ENCODE measurements at regions not wholly inside any gene's neighbourhood (a gene's known extent, or its start where the extent isn't known, plus 50 kb on each side); places are given as distances from the start of the nearest gene placed in this dataset.

DNA sequence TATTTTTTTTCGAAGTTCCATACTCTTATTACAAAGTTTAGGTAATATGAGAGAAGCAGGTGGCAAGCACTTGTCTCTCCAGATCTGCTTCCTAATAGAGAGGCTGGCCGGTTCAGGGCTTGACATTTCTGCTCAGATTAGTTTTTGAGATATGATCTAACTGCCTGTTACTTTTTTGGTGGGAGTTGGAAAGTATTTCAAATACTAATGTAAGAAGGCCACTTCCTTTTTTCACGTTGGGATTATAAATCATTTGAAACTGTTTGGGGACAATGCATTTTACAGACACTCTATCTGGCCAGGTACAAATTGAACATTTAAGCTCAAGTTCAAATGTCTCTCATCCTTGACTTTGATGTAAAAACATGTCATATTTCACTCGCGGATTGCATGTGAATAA lies 222.1 kb upstream of the SULF2 start:
- H3K27me3 ChIP-seq: peaks cover 0 to 20% (median 0%) of the 10 kb centered on the region in 11 experiments; a peak in 4 of 22 replicates
- H3K9ac ChIP-seq: peak overlapping the region in 8 of 11 experiments; percentile 38 to 86 (median 72); a peak in 9 of 22 replicates
- peak overlapping the region in 8 of 11 experiments; percentile 84 to 97 (median 92); a peak in 15 of 22 replicates for H3K27ac ChIP-seq
- H3K4me1 ChIP-seq: peaks cover 52 to 62% (median 56%) of the 10 kb centered on the region in 10 experiments
- H3K4me2 ChIP-seq: peak overlapping the region; percentile 70 to 91 (median 80)
- TF ChIP-seq Cebpa-rat (IDR thresholded peaks at IDR 0.05): no peak
- no peaks in the 10 kb centered on the region for H4K20me1 ChIP-seq
- peaks cover 0 to 16% (median 0%) of the 10 kb centered on the region in 11 experiments; a peak in 5 of 22 replicates for H3K36me3 ChIP-seq
- H3K4me3 ChIP-seq: no peak overlapping the region
- H3K9me3 ChIP-seq (replicated peaks in 1 of 11): peaks cover 39 to 87% (median 54%) of the 10 kb centered on the region in 11 experiments

DNA sequence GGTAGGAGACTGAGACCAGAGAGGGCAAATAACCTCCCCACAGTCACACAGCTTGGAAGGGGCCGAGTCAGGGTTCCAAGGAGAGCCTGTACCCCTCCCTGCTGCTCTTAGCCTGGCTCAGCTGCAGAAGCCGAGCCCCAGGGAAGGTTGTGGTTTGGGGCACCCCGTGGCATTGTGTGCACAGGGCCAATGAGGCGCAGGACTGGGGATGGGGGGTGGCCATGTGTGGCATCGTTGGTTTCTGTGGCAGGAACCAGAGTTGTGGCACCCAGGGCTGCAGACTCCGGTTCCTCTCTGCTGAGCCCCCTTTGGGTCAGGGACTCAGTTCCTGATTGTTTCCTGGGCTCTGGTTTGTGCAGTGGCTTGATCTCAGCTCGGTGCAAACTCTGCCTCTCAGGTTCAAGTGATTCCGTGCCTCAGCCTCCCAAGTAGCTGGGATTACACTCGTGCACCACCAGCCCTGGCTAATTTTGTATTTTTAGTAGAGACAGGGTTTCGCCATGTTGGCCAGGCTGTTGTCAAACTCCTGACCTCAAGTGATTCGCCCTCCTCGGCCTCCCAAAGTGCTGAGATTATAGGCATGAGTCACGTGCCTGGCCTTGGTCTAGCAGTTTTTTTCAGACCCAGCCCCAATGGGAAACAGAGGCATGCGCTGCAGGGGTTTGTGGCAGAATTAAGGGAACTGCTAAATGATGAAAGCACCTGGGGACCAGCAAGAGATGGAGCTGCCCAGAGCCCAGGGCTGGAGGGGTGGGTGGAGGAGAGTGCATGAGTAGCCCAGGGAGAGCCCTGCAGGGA lies 221.0 kb upstream of the SULF2 start:
- Histone ChIP-seq H3K9ac (peak overlapping the region in 9 of 11 experiments; percentile 37 to 86 (median 66); a peak in 14 of 22 replicates), H3K36me3 (peaks cover 0 to 18% (median 0%) of the 10 kb centered on the region in 11 experiments; a peak in 6 of 22 replicates), H3K27ac (peak overlapping the region in 10 of 11 experiments; percentile 67 to 97 (median 91); a peak in 19 of 22 replicates), H3K4me3 (peak overlapping the region in 5 of 10 experiments; percentile 4 to 24 (median 13); a peak in 2 of 20 replicates), H3K27me3 (peaks cover 0 to 20% (median 0%) of the 10 kb centered on the region in 11 experiments; a peak in 4 of 22 replicates), H4K20me1 (no peaks in the 10 kb centered on the region), H3K9me3 (replicated peaks in 1 of 11) (peaks cover 35 to 87% (median 52%) of the 10 kb centered on the region in 11 experiments), H3K4me1 (peaks cover 63 to 73% (median 66%) of the 10 kb centered on the region in 10 experiments), H3K4me2 (peak overlapping the region; percentile 70 to 91 (median 80))
- peak in 2 of 11 experiments; percentile 20 to 32; a peak in 1 of 22 replicates for TF ChIP-seq Cebpa-rat (IDR thresholded peaks at IDR 0.05)

DNA sequence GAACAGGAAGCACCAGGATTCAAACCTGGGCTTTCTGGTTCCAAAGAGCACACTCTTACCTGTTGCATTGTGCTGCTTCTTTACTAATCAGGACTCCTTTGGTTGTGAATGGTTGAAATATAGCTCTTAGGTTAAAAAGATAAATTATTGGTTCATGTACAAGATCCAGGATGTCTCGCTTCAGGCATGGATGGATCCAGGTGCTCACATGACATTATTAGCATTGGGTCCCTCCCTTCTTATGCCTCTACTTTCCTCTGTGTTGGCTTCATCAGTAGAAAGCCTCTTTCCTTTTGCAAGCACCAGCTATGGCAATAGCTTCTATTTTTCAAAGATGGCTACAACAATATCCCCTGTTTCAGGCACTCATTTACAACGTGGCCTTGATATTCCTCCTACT lies 217.7 kb upstream of the SULF2 start:
- Histone ChIP-seq H3K4me3 (peak overlapping the region in 7 of 10 experiments; percentile 6 to 37 (median 20); a peak in 8 of 20 replicates), H3K27ac (peak overlapping the region in 10 of 11 experiments; percentile 67 to 97 (median 91); a peak in 21 of 22 replicates), H3K27me3 (peaks cover 0 to 20% (median 0%) of the 10 kb centered on the region in 11 experiments; a peak in 4 of 22 replicates), H3K9ac (peak overlapping the region in 10 of 11 experiments; percentile 45 to 86 (median 78); a peak in 20 of 22 replicates), H3K4me1 (peaks cover 63 to 93% (median 86%) of the 10 kb centered on the region in 10 experiments), H4K20me1 (no peaks in the 10 kb centered on the region), H3K4me2 (peak overlapping the region; percentile 70 to 91 (median 80)), H3K9me3 (replicated peaks in 1 of 11) (peaks cover 7 to 86% (median 33%) of the 10 kb centered on the region in 11 experiments), H3K36me3 (peaks cover 0 to 11% (median 0%) of the 10 kb centered on the region in 11 experiments; a peak in 3 of 22 replicates)
- TF ChIP-seq Cebpa-rat (IDR thresholded peaks at IDR 0.05): no peak

DNA sequence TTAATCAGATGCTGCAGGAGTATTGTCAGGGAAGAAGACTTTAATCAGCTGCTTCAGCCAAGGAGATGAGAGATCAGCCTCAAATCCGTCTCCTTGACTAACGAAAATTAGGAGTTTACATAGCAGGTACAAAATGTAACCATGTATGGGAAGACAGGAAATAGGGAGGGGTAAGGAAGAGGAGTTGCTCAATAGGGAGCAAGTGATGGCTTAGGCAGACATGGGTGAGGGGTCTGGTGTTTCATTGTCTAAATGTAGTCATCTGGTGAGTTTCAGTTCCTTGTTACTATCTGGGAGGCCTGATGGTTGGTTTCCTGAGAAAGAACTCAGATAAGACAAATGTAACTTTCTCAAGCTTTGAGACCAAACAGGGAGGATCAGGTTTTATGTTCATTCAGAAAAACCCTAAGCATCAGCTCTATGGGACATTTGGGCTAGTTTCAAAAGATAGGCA lies 217.3 kb upstream of the SULF2 start:
- Histone ChIP-seq H3K36me3 (peaks cover 0 to 9% (median 0%) of the 10 kb centered on the region in 11 experiments; a peak in 2 of 22 replicates), H3K27ac (peak overlapping the region in 10 of 11 experiments; percentile 67 to 97 (median 91); a peak in 21 of 22 replicates), H3K9ac (peak overlapping the region in 10 of 11 experiments; percentile 45 to 86 (median 78); a peak in 20 of 22 replicates), H3K9me3 (replicated peaks in 1 of 11) (peaks cover 3 to 85% (median 28%) of the 10 kb centered on the region in 11 experiments; a peak in 21 of 22 replicates), H3K4me2 (peak overlapping the region; percentile 70 to 91 (median 80)), H4K20me1 (no peaks in the 10 kb centered on the region), H3K27me3 (peaks cover 0 to 20% (median 0%) of the 10 kb centered on the region in 11 experiments; a peak in 3 of 22 replicates), H3K4me1 (peaks cover 62 to 93% (median 87%) of the 10 kb centered on the region in 10 experiments), H3K4me3 (peak overlapping the region in 6 of 10 experiments; percentile 8 to 37 (median 20); a peak in 8 of 20 replicates)
- TF ChIP-seq Cebpa-rat (IDR thresholded peaks at IDR 0.05): peak; percentile 22 to 99 (median 98); a peak in 19 of 22 replicates

DNA sequence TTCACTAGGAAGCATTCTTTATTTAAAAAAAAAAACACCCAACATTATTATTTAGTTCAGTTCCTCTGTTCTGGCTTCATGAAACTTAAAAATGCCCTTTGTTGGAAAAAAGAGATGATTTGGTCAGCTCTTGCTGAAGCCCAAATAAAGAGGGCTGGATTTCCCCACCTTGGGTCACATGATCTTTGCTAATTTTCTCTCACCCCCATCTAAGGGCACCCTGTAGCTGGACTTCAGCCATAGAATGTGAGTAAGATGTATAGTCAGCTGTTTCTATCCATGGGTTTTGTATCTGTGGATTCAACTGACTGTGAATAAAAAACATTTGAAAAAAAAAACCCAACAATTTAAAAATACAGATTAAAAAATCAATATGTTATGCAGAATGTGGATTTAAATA lies 213.9 kb upstream of the SULF2 start:
- H4K20me1 ChIP-seq: no peaks in the 10 kb centered on the region
- peaks cover 0 to 9% (median 0%) of the 10 kb centered on the region in 11 experiments; a peak in 2 of 22 replicates for H3K36me3 ChIP-seq
- peaks cover 28 to 65% (median 59%) of the 10 kb centered on the region in 10 experiments for H3K4me1 ChIP-seq
- H3K9ac ChIP-seq: peak overlapping the region in 3 of 11 experiments; percentile 49 to 59 (median 50); a peak in 4 of 22 replicates
- peak overlapping the region in 10 of 11 experiments; percentile 49 to 93 (median 70); a peak in 19 of 22 replicates for H3K27ac ChIP-seq
- H3K27me3 ChIP-seq: 0 out of 22 replicates have a peak, but pooled peaks cover 0 to 2% (median 0%) of the 10 kb centered on the region in 11 experiments
- H3K9me3 ChIP-seq (replicated peaks in 1 of 11): peaks cover 8 to 91% (median 33%) of the 10 kb centered on the region in 11 experiments; a peak in 21 of 22 replicates
- H3K4me3 ChIP-seq: peak overlapping the region in 1 of 10 experiments; percentile 34; a peak in 2 of 20 replicates
- peak overlapping the region; percentile 17 to 92 (median 66); a peak in 21 of 22 replicates for H3K4me2 ChIP-seq
- TF ChIP-seq Cebpa-rat (IDR thresholded peaks at IDR 0.05): no peak

DNA sequence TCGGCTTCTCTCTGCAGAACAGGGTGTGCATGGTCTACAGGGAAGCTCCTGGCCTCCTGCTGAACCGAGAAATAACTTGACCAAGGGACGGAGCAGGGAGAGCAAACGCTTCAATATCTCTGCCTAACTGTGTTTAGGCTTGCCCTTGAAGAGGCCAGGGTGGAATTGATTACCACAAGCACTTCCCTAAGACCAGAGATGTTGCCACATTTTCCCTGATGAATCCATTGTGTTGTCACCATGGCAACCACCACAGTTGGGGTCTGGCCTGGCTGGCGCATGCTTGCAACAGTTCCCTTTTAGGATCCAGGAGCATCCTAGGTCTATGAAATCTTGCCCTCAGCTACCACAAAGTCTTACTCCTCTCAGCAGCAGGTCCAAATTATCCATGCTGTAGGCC lies 213.5 kb upstream of the SULF2 start:
- peak in 10 of 11 experiments; percentile 18 to 90 (median 80); a peak in 17 of 22 replicates for TF ChIP-seq Cebpa-rat (IDR thresholded peaks at IDR 0.05)
- H3K4me3 ChIP-seq: peak overlapping the region in 2 of 10 experiments; percentile 22 to 34; a peak in 3 of 20 replicates
- H3K4me2 ChIP-seq: peak overlapping the region; percentile 17 to 92 (median 66); a peak in 21 of 22 replicates
- peaks cover 11 to 91% (median 33%) of the 10 kb centered on the region in 11 experiments; a peak in 21 of 22 replicates for H3K9me3 ChIP-seq (replicated peaks in 1 of 11)
- no peaks in the 10 kb centered on the region for H3K27me3 ChIP-seq
- peaks cover 0 to 9% (median 0%) of the 10 kb centered on the region in 11 experiments; a peak in 2 of 22 replicates for H3K36me3 ChIP-seq
- peak overlapping the region in 5 of 11 experiments; percentile 25 to 59 (median 51); a peak in 6 of 22 replicates for H3K9ac ChIP-seq
- H3K27ac ChIP-seq: peak overlapping the region in 10 of 11 experiments; percentile 49 to 93 (median 70); a peak in 19 of 22 replicates
- peaks cover 24 to 61% (median 54%) of the 10 kb centered on the region in 10 experiments for H3K4me1 ChIP-seq
- H4K20me1 ChIP-seq: no peaks in the 10 kb centered on the region

DNA sequence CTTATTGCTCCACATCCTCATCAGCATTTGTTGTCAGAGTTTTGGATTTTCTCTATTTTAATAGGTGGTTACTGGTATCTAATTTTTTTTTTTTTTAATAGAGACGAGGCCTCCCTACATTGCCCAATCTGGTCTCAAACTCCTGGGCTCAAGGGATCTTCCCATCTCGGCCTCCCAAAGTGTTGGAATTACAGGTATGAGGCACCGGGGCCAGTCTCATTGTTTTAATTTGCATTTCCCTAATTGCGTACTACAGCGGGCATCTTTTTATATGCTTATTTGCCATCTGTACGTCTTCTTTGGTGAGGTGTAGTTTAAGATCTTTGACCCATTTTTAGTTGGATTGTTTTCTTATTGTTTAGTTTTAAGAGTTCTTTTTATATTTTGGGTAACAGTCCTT lies 210.4 kb upstream of the SULF2 start:
- H3K4me2 ChIP-seq: no peak overlapping the region
- H3K4me3 ChIP-seq: no peak overlapping the region
- H3K27me3 ChIP-seq: no peaks in the 10 kb centered on the region
- H3K36me3 ChIP-seq: peaks cover 0 to 3% (median 0%) of the 10 kb centered on the region in 11 experiments; a peak in 3 of 22 replicates
- peaks cover 0 to 31% (median 27%) of the 10 kb centered on the region in 10 experiments; a peak in 16 of 20 replicates for H3K4me1 ChIP-seq
- TF ChIP-seq Cebpa-rat (IDR thresholded peaks at IDR 0.05): no peak
- no peak overlapping the region for H3K9ac ChIP-seq
- H3K9me3 ChIP-seq (replicated peaks in 1 of 11): peaks cover 22 to 79% (median 33%) of the 10 kb centered on the region in 11 experiments
- no peak overlapping the region for H3K27ac ChIP-seq
- H4K20me1 ChIP-seq: no peaks in the 10 kb centered on the region

DNA sequence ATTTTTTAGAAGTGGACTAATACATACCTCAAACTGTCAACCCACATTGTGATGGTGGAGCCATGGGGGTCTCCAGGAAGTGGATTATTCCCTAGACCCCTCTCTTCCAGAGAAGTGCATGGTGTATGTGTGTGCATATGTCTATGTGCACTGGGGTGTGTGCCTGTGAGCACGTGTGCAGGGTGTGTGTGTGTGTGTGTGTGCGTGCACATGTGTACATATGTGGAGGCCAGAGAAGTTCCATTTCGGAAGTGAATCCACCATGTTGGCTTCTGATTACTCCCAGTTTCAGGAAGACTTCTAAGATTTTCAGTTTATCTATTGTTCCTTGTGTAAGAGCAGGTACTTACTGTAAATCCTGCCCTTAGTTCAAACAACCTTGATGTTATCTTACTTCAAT lies 208.5 kb upstream of the SULF2 start:
- Histone ChIP-seq H3K4me1 (peaks cover 0 to 20% (median 17%) of the 10 kb centered on the region in 10 experiments; a peak in 16 of 20 replicates), H3K9me3 (replicated peaks in 1 of 11) (peaks cover 20 to 61% (median 25%) of the 10 kb centered on the region in 11 experiments), H4K20me1 (no peaks in the 10 kb centered on the region), H3K27me3 (no peaks in the 10 kb centered on the region), H3K4me2 (no peak overlapping the region), H3K9ac (no peak overlapping the region), H3K36me3 (no peaks in the 10 kb centered on the region; a peak in 2 of 22 replicates), H3K4me3 (no peak overlapping the region), H3K27ac (no peak overlapping the region)
- no peak for TF ChIP-seq Cebpa-rat (IDR thresholded peaks at IDR 0.05)

Measured in BLaER1 treated with 17β-estradiol and CSF1 and Interleukin-3, amounts not matched to agents 10 nM and 100 nM (cell line).